ENCODE measurements at regions not wholly inside any gene's neighbourhood (a gene's known extent, or its start where the extent isn't known, plus 50 kb on each side); places are given as distances from the start of the nearest gene placed in this dataset.

GRCh38 chr4:117284736-117285135 lies 199.4 kb upstream of the TRAM1L1 start:
- POLR2A ChIA-PET: no interaction called here
- in situ Hi-C loops (cut with HindIII; ENCODE audit: low pct_unique_long_range_greater_than_20kb, low sequenced_read_pairs): no loop called here
- Histone ChIP-seq H3K4me3 (ENCODE audit: low read depth in 2 of 2, low read length in 2 of 2) (no peak overlapping the region), H3K27me3 (ENCODE audit: control insufficient read depth, insufficient read depth, low read length) (no peaks in the 10 kb centered on the region), H3K4me1 (ENCODE audit: control insufficient read depth, insufficient read depth, low read length) (no peaks in the 10 kb centered on the region), H3K36me3 (ENCODE audit: control insufficient read depth, insufficient read depth, low read length) (no peaks in the 10 kb centered on the region), H3K9me3 (ENCODE audit: control insufficient read depth, insufficient read depth, low read depth, low read length) (no peaks in the 10 kb centered on the region), H3K27ac (ENCODE audit: low read length) (no peak overlapping the region)
- CTCF ChIA-PET: no interaction called here
- no peak for DNase-seq (ENCODE audit: low read depth, low spot score)
- no peak for TF ChIP-seq TCF7L2 (IDR thresholded peaks at IDR 0.05; ENCODE audit: low read depth, low read length)
- no peak for TF ChIP-seq SIN3A (IDR thresholded peaks at IDR 0.05; ENCODE audit: borderline replicate concordance, insufficient read depth, low read depth, low read length)
- TF ChIP-seq POLR2AphosphoS5 (IDR thresholded peaks at IDR 0.05; ENCODE audit: low read depth, low read length): no peak
- no peak for TF ChIP-seq REST (IDR thresholded peaks at IDR 0.05; ENCODE audit: insufficient read depth in 1 of 2, low read depth in 2 of 2, low read length in 1 of 2)
- TF ChIP-seq CTCF (IDR thresholded peaks at IDR 0.05): no peak
- intact Hi-C loops (cut with micrococcal nuclease; ENCODE audit: unreplicated experiment): no loop called here
- no TSS peak for BruUV-seq (replicated peaks)
- ATAC-seq: no peak

DNA sequence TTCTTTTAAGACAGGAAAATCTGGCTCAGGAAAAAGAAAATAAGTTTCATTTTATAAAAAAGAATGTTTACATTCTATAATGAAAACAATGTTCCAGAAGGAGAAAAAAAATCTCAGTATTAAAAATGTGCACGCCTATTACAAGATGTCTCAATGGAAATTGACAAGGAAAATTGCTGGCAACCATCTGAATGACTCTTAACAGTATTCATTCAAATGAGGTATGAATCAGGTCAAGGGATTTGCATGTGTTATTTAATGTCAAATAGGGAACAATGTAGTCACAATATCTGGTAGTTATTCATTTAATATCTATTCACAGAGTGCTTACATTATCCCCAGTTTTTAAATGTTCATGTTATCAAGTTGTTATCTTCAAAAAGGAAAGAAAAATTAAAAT lies 208.4 kb upstream of the TRAM1L1 start:
- ATAC-seq: no peak
- in situ Hi-C loops (cut with HindIII; ENCODE audit: low pct_unique_long_range_greater_than_20kb, low sequenced_read_pairs): no loop called here
- H3K36me3 ChIP-seq (ENCODE audit: control insufficient read depth, insufficient read depth, low read length): no peaks in the 10 kb centered on the region
- no peak for DNase-seq (ENCODE audit: low read depth, low spot score)
- TF ChIP-seq CTCF (IDR thresholded peaks at IDR 0.05) (no peak), REST (IDR thresholded peaks at IDR 0.05; ENCODE audit: insufficient read depth in 1 of 2, low read depth in 2 of 2, low read length in 1 of 2) (no peak), SIN3A (IDR thresholded peaks at IDR 0.05; ENCODE audit: borderline replicate concordance, insufficient read depth, low read depth, low read length) (no peak), POLR2AphosphoS5 (IDR thresholded peaks at IDR 0.05; ENCODE audit: low read depth, low read length) (no peak), TCF7L2 (IDR thresholded peaks at IDR 0.05; ENCODE audit: low read depth, low read length) (no peak)
- intact Hi-C loops (cut with micrococcal nuclease; ENCODE audit: unreplicated experiment): no loop called here
- no peaks in the 10 kb centered on the region for H3K4me1 ChIP-seq (ENCODE audit: control insufficient read depth, insufficient read depth, low read length)
- no peak overlapping the region for H3K4me3 ChIP-seq (ENCODE audit: low read depth in 2 of 2, low read length in 2 of 2)
- no peak overlapping the region for H3K27ac ChIP-seq (ENCODE audit: low read length)
- POLR2A ChIA-PET: no interaction called here
- no TSS peak for BruUV-seq (replicated peaks)
- H3K9me3 ChIP-seq (ENCODE audit: control insufficient read depth, insufficient read depth, low read depth, low read length): no peaks in the 10 kb centered on the region
- H3K27me3 ChIP-seq (ENCODE audit: control insufficient read depth, insufficient read depth, low read length): no peaks in the 10 kb centered on the region
- CTCF ChIA-PET: no interaction called here
